GM12873 (cell line): ENCODE measurements at regions not wholly inside any gene's neighbourhood (a gene's known extent, or its start where the extent isn't known, plus 50 kb on each side); places are given as distances from the start of the nearest gene placed in this dataset.

Experiments
- TF ChIP-seq, protein P1 (sequence below): IDR thresholded peaks from 2 replicates; pipeline ENCODE4 v1.5.1; 2012; ENCODE audit warnings: low read depth, mild to moderate bottlenecking, moderate library complexity, low read length, control low read depth; ENCODE audit not compliant: insufficient read depth; ENCODE audit errors: missing control alignments

DNA sequence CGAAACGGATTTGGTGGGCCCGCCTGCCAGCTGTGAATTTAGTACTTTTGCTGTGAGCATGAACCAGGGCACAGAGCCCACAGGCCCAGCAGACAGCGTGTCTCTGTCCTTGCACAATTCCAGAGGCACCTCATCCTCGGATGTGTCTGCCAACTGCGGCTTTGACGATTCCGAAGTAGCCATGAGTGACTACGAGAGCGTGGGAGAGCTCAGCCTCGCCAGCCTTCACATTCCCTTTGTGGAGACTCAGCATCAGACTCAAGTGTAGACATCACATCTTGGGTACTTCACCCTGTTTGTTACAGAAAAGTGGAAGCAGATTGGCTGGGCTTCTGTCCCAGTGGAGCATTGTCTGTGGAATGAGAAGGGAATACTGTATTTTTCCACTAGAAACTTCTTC lies 78.6 kb upstream of the MTNR1B start:
- TF ChIP-seq, protein P1, sequence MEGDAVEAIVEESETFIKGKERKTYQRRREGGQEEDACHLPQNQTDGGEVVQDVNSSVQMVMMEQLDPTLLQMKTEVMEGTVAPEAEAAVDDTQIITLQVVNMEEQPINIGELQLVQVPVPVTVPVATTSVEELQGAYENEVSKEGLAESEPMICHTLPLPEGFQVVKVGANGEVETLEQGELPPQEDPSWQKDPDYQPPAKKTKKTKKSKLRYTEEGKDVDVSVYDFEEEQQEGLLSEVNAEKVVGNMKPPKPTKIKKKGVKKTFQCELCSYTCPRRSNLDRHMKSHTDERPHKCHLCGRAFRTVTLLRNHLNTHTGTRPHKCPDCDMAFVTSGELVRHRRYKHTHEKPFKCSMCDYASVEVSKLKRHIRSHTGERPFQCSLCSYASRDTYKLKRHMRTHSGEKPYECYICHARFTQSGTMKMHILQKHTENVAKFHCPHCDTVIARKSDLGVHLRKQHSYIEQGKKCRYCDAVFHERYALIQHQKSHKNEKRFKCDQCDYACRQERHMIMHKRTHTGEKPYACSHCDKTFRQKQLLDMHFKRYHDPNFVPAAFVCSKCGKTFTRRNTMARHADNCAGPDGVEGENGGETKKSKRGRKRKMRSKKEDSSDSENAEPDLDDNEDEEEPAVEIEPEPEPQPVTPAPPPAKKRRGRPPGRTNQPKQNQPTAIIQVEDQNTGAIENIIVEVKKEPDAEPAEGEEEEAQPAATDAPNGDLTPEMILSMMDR = no peak

DNA sequence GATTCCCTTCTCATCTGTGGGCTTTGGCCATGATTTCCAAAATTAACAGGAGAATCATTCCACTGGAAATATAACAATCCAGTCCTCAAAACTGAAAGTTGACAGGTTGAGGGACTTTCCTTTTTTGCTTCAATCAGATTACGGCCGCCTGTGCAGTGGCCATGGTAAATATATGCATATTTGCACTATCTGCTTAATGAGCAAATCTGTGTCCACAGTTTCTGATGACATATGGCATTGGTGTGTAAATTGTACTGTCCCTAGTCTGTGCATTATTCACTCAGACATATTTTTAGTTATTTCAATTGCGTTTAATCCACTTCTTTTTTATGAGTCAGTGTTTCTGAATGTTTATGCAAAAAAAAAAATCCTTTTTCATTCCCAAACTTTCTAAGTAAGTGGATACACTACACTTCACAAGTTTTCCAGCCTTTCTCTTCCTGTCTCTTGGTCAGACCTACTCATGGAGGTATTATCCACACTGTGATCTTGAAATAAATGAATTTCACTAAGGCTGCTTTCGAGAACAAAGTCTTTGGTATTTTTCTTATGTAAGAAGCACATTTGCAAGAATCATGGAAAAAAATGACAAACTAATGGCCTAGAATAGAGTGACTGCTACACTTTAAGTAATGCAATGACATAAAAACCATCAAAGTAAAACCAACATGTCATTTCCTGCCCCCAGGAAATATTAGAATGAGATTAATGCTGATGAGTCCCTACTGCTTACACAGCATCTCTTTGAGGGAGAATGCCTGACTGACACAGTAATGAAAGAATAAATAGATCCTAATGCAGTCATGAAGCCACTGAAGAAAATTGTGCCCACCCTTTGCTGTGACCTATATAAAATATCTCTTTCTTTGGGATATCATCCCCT lies 76.4 kb upstream of the MTNR1B start:
- TF ChIP-seq, protein P1 = no peak

DNA sequence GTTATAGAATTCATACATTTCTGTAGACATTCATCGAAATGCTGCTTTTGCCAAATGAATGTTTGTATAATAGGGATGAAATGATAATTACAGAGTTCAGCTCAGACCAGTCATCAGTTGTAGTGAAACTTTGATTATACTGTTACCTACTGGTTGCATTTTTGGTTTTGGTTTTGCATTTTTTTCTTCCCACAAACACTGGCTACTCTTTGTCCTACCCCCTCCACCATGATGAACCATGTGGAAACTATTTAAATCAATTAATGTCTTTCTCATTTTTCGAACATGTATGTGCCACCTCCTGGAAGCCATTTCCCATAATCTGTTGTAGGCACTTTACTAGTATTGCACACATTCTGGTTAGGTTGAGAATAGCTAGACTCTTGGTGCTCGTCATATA lies 75.3 kb upstream of the MTNR1B start:
- TF ChIP-seq, protein P1 = no peak

DNA sequence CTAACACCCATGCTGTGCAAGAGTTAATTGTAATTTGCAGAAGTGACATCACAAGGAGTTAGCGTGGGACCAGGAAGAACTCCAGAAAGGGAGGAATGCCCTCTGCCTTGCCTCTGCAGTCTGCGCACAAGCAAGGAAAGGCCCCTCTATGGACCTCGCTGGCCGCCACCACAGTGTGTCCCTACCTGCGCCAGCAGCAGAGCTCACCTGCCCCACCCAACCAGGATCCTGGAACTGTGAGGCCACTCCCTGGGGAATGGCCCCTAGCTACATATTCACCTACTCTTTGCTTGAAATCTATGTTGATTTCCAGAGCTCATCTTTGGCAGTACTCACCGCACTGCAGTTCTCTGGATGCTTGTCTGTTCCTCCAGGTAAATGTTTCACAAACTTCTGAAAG lies 72.0 kb upstream of the MTNR1B start:
- TF ChIP-seq, protein P1 = no peak

DNA sequence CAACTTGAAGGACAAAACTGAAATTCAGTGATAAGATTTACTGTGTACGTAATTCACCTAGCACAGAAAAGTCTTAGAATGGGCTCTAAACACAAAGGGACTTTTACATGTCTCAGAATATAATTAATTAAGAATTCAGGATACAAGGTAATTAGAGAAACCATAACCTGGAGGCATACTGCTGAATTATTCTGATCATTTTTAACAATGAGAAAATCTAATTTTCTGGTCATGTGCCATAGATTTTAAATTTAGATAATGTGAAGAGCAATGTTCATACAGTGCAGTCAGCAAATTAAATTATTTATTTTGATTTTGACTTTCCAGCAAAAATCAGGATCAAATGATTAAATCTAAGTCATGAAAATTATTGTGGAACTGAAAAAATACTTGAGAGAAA lies 67.0 kb upstream of the MTNR1B start:
- TF ChIP-seq, protein P1 = no peak

DNA sequence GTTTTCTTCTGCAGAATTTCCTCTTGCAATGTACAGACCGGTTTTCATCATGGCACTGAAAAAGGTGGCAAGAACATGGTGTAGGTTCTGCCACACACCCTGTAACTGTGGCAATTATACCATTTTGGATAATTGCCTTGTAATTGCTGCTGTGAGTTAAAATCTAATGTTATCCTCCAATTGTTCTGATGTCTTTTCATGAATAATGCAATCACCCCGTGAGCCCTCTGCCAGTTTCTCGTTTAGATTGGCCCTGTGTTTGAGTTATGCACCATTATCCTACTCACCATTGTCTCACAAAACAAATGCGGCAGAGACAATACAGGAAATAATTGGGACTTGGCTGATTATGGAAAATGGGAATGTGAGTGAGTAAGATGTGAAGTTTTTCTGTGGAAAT lies 61.8 kb upstream of the MTNR1B start:
- TF ChIP-seq, protein P1 = no peak

DNA sequence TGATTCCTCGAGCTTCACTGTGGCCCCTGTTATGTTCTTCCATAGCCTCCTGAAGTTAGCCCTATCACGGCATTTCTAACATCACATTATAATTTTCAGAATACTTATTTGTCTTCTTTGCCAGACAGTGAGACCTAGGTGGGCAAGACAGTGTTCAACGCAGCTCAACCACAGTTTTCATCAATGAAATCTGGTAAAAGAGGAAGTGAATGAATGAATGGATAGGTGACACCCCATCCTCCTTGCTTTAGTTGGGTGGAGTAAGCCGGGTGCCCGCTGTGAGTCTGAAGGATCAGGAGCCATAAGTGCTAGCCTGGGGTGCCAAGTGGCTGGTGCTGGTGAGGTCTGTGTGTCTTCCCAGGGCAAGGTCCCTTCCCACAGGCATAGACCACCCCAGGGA lies 60.2 kb upstream of the MTNR1B start:
- TF ChIP-seq, protein P1 = no peak
